GM23338 (cell line): ENCODE measurements at regions not wholly inside any gene's neighbourhood (a gene's known extent, or its start where the extent isn't known, plus 50 kb on each side); places are given as distances from the start of the nearest gene placed in this dataset.

Experiments used
- CREB1 ChIP-seq: fragments of 250-450 bp; sonication (Bioruptor Pico); IDR thresholded peaks from 2 replicates; pipeline ENCODE4 v1.5.0; 2020; ENCODE audit warnings: low read depth, mild to moderate bottlenecking, moderate library complexity
- CTCF ChIP-seq, 2 experiments: fragments of 200-600 bp in 1 of 2; sonication (generic) in 1 of 2; conservative IDR thresholded peaks; 2 replicates each; pipeline versions ENCODE4 v1.5.1 to v1.6.1; 2016 to 2017; ENCODE audit warnings: antibody characterized with exemption in 2 of 2, low read depth in 2 of 2, mild to moderate bottlenecking in 2 of 2, moderate library complexity in 1 of 2
- EZH2 ChIP-seq: fragments of 200-600 bp; sonication (generic); IDR thresholded peaks from one replicate; pipeline ENCODE4 v1.8.0; 2017; ENCODE audit warnings: antibody characterized with exemption, mild to moderate bottlenecking, low read depth; ENCODE audit not compliant: unreplicated experiment
- EZH2phosphoT487 ChIP-seq: fragments of 200-600 bp; sonication (generic); IDR thresholded peaks from one replicate; pipeline ENCODE4 v1.8.1; 2018; ENCODE audit warnings: antibody characterized with exemption; ENCODE audit not compliant: unreplicated experiment
- JUNB ChIP-seq: IDR thresholded peaks from one replicate; pipeline ENCODE4 v1.6.1; 2016; ENCODE audit warnings: antibody characterized with exemption; ENCODE audit not compliant: unreplicated experiment
- NANOG ChIP-seq: IDR thresholded peaks from 2 replicates; pipeline ENCODE4 v1.6.1; 2016; ENCODE audit warnings: antibody characterized with exemption, borderline replicate concordance
- POLR2AphosphoS5 ChIP-seq: IDR thresholded peaks from 2 replicates; pipeline ENCODE4 v1.6.1; 2016; ENCODE audit warnings: antibody characterized with exemption, low read depth
- STAT1 ChIP-seq: IDR thresholded peaks from one replicate; pipeline ENCODE4 v1.6.1; 2016; ENCODE audit warnings: antibody characterized with exemption; ENCODE audit not compliant: unreplicated experiment
- ZNF114 ChIP-seq: fragments of 250-450 bp; sonication (Bioruptor Pico); IDR thresholded peaks from 2 replicates; pipeline ENCODE4 v1.5.0; 2020; ENCODE audit warnings: mild to moderate bottlenecking, moderate library complexity
- ZNF331 ChIP-seq: fragments of 250-450 bp; sonication (Bioruptor Pico); IDR thresholded peaks from 2 replicates; pipeline ENCODE4 v1.5.0; 2020; ENCODE audit warnings: low read depth, mild to moderate bottlenecking, moderate library complexity
- ZNF462 ChIP-seq: fragments of 250-450 bp; sonication (Bioruptor Pico); IDR thresholded peaks from 2 replicates; pipeline ENCODE4 v1.5.0; 2020; ENCODE audit warnings: mild to moderate bottlenecking, moderate library complexity
- TF ChIP-seq, protein P1 (sequence below): IDR thresholded peaks from one replicate; pipeline ENCODE4 v1.6.1; 2018; ENCODE audit warnings: antibody characterized with exemption; ENCODE audit not compliant: unreplicated experiment
- TF ChIP-seq, protein P2 (sequence below): IDR thresholded peaks from 2 replicates; pipeline ENCODE4 v1.6.1; 2016; ENCODE audit warnings: antibody characterized with exemption

- TF ChIP-seq, protein P1, sequence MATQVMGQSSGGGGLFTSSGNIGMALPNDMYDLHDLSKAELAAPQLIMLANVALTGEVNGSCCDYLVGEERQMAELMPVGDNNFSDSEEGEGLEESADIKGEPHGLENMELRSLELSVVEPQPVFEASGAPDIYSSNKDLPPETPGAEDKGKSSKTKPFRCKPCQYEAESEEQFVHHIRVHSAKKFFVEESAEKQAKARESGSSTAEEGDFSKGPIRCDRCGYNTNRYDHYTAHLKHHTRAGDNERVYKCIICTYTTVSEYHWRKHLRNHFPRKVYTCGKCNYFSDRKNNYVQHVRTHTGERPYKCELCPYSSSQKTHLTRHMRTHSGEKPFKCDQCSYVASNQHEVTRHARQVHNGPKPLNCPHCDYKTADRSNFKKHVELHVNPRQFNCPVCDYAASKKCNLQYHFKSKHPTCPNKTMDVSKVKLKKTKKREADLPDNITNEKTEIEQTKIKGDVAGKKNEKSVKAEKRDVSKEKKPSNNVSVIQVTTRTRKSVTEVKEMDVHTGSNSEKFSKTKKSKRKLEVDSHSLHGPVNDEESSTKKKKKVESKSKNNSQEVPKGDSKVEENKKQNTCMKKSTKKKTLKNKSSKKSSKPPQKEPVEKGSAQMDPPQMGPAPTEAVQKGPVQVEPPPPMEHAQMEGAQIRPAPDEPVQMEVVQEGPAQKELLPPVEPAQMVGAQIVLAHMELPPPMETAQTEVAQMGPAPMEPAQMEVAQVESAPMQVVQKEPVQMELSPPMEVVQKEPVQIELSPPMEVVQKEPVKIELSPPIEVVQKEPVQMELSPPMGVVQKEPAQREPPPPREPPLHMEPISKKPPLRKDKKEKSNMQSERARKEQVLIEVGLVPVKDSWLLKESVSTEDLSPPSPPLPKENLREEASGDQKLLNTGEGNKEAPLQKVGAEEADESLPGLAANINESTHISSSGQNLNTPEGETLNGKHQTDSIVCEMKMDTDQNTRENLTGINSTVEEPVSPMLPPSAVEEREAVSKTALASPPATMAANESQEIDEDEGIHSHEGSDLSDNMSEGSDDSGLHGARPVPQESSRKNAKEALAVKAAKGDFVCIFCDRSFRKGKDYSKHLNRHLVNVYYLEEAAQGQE = no peak
- TF ChIP-seq, protein P2, sequence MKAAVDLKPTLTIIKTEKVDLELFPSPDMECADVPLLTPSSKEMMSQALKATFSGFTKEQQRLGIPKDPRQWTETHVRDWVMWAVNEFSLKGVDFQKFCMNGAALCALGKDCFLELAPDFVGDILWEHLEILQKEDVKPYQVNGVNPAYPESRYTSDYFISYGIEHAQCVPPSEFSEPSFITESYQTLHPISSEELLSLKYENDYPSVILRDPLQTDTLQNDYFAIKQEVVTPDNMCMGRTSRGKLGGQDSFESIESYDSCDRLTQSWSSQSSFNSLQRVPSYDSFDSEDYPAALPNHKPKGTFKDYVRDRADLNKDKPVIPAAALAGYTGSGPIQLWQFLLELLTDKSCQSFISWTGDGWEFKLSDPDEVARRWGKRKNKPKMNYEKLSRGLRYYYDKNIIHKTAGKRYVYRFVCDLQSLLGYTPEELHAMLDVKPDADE = no peak
- TF ChIP-seq CTCF (conservative IDR thresholded peaks at IDR 0.05; ENCODE audit: low read depth in 2 of 2) = no peak
- no peak for TF ChIP-seq EZH2phosphoT487
- TF ChIP-seq POLR2AphosphoS5 = no peak
- TF ChIP-seq JUNB = no peak
- no peak for TF ChIP-seq EZH2
- TF ChIP-seq CREB1 (CRISPR knock-in tag) = no peak
- no peak for TF ChIP-seq NANOG
- no peak for TF ChIP-seq ZNF331 (CRISPR knock-in tag)
- no peak for TF ChIP-seq ZNF462 (CRISPR knock-in tag)
- no peak for TF ChIP-seq ZNF114
- TF ChIP-seq STAT1 = no peak
Observed at GRCh38 chr5:127153521-127153920, 80.2 kb upstream of the C5orf63 start.
